NT2/D1 (cell line): ENCODE measurements at regions not wholly inside any gene's neighbourhood (a gene's known extent, or its start where the extent isn't known, plus 50 kb on each side); places are given as distances from the start of the nearest gene placed in this dataset.

Experiments
- DNase-seq: peaks from one replicate; pipeline ENCODE4 v3.0.0-alpha.2; 2011; ENCODE audit warnings: low read depth, low spot score
- H3K27me3 ChIP-seq: 2 replicates; pipeline ENCODE4 v1.6.0; 2011; ENCODE audit warnings: mild to moderate bottlenecking; ENCODE audit not compliant: insufficient read length, insufficient read depth
- H3K36me3 ChIP-seq: 2 replicates; pipeline ENCODE4 v1.6.1; 2011; ENCODE audit warnings: mild to moderate bottlenecking, low read length, mixed read lengths; ENCODE audit not compliant: insufficient read depth, insufficient read length
- H3K4me1 ChIP-seq: 2 replicates; pipeline ENCODE4 v1.5.1; 2011; ENCODE audit not compliant: insufficient read depth, insufficient read length
- H3K4me3 ChIP-seq: 2 replicates; pipeline ENCODE4 v1.5.1; 2011; ENCODE audit warnings: low read depth; ENCODE audit not compliant: insufficient read length
- H3K9ac ChIP-seq: 2 replicates; pipeline ENCODE4 v1.6.0; 2011; ENCODE audit warnings: low read depth; ENCODE audit not compliant: insufficient read length
- H3K9me3 ChIP-seq: 2 replicates; pipeline ENCODE4 v1.5.1; 2011; ENCODE audit warnings: mild to moderate bottlenecking, low read length; ENCODE audit not compliant: insufficient read depth
- SUZ12 ChIP-seq: IDR thresholded peaks from 2 replicates; pipeline ENCODE4 v1.6.1; 2011; ENCODE audit not compliant: insufficient read length, insufficient read depth; ENCODE audit errors: extremely low read depth
- YY1 ChIP-seq: IDR thresholded peaks from 2 replicates; pipeline ENCODE4 v1.6.1; 2011; ENCODE audit not compliant: insufficient read length, insufficient read depth
- ZNF274 ChIP-seq: IDR thresholded peaks from 2 replicates; pipeline ENCODE4 v1.6.1; 2011; ENCODE audit warnings: mild to moderate bottlenecking, low read depth, low read length

DNA sequence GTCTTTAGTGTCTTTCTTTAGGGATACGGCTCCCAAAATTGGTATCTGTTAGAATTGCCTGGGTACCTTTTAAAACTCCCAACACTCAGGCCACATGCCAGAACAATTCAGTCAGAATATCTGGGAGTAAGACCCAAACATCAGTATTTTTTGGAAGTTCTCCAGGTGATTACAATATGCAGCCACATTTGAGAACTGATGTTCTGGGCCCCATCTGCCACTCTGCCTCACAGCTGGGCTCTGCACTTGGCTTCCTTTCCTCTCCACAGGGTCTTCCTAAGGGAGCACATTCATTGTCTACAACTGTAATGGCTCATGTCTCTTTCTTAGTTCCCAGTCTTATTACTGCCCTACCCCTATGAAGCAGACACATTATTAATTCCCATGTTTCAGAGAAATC lies 394.5 kb downstream of the MFSD1 start:
- Histone ChIP-seq H3K4me3 (no peak overlapping the region), H3K9me3 (peaks cover 8% of the 10 kb centered on the region), H3K27me3 (no peaks in the 10 kb centered on the region), H3K36me3 (no peaks in the 10 kb centered on the region), H3K9ac (no peak overlapping the region), H3K4me1 (no peaks in the 10 kb centered on the region)
- no peak for DNase-seq
- TF ChIP-seq SUZ12 = no peak
- TF ChIP-seq ZNF274 = no peak

DNA sequence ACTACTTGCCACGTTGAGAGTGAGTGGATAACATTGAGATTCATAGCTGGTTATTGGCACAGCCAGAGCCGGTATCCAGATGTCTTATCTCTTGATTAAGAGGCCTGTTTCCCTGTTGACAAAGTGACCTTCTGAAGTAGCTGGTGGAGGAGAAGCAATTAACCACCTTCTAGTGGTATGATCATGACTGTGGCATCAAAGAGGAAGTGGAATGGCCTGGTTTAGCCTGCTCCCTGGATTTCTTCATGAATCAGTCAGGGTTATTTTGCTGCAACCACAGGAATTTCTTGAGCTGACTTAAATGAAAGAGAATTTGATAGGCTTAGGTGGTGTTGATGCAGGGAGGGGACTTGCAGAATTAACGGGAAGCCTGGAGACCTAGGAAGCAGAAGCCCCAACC lies 398.3 kb downstream of the MFSD1 start:
- Histone ChIP-seq H3K9ac (no peak overlapping the region), H3K4me1 (no peaks in the 10 kb centered on the region), H3K4me3 (no peak overlapping the region), H3K27me3 (no peaks in the 10 kb centered on the region), H3K36me3 (no peaks in the 10 kb centered on the region), H3K9me3 (peaks cover 21% of the 10 kb centered on the region)
- no peak for TF ChIP-seq YY1
- DNase-seq = no peak

DNA sequence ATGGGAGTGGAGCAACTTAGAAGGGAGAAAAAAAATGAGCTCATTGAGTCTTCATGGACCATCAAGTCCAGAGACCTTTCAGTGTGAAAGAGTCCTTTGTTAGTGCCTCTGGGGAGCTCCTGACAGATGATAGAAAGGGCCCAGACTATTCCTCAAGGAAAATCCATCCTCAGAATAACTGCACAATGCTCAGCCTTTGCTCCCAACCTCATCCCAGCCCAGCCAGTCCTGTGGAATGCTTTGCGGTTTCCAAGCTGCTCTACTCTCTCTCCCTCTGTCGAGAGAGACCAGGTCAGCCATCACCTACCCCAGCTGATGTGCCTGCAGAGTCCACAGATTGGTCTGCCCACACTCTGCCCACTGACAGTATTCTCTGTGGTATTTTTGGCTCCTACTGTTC lies 406.2 kb downstream of the MFSD1 start:
- DNase-seq = no peak
- peaks cover 18% of the 10 kb centered on the region for H3K9me3 ChIP-seq
- no peak for TF ChIP-seq SUZ12
- no peak for TF ChIP-seq YY1
- no peak for TF ChIP-seq ZNF274
- no peak overlapping the region for H3K9ac ChIP-seq
- H3K4me3 ChIP-seq = no peak overlapping the region
- H3K4me1 ChIP-seq = no peaks in the 10 kb centered on the region
- H3K27me3 ChIP-seq = no peaks in the 10 kb centered on the region
- no peaks in the 10 kb centered on the region for H3K36me3 ChIP-seq

DNA sequence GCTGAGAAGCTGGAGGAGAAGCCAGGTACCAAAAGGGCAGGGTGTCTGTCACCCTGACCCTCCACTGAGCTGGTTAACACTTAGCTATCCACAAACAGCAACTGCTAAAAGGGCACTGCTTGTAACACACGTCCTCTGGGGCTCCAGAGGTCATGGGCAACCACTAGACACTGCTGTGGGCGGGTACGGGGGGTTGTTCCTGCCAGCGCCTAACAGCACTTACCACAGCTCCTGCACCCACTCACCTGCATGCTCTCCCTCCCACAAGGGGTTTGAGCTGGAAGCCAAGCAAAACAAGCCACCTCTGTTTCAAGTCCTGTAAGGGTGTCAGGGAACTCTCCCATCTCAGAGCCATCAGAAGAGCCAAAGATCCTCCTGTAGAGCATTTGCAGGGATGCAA lies 407.6 kb downstream of the MFSD1 start:
- H3K27me3 ChIP-seq = no peaks in the 10 kb centered on the region
- DNase-seq = no peak
- H3K9ac ChIP-seq = no peak overlapping the region
- peaks cover 13% of the 10 kb centered on the region for H3K9me3 ChIP-seq
- H3K4me3 ChIP-seq = no peak overlapping the region
- TF ChIP-seq SUZ12 = no peak
- TF ChIP-seq ZNF274 = no peak
- no peak for TF ChIP-seq YY1
- H3K36me3 ChIP-seq = no peaks in the 10 kb centered on the region
- H3K4me1 ChIP-seq = no peaks in the 10 kb centered on the region

DNA sequence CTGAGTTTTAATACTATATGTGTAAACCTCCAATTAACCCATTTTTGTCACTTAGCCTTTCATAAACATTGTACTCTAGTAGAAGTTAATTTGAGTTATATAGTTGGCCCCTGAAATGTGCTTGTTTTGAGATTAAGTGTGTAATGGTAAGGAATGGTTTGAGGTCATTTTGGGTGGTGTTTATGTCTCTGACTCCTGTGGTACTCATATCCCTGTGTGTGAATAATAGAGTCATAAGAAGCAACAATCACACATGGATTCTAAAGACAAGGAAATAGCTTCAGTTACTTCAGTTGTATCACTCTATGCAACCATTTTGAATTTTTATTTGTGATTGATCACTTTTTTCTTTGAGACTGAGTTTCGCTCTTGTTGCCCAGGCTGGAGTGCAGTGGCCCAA lies 408.5 kb downstream of the MFSD1 start:
- TF ChIP-seq YY1 (no peak), SUZ12 (no peak), ZNF274 (no peak)
- no peaks in the 10 kb centered on the region for H3K27me3 ChIP-seq
- H3K4me3 ChIP-seq = no peak overlapping the region
- DNase-seq = no peak
- H3K9me3 ChIP-seq = peaks cover 4% of the 10 kb centered on the region; the same call in 1 of the 2 replicates
- H3K9ac ChIP-seq = no peak overlapping the region
- no peaks in the 10 kb centered on the region for H3K36me3 ChIP-seq
- no peaks in the 10 kb centered on the region for H3K4me1 ChIP-seq

DNA sequence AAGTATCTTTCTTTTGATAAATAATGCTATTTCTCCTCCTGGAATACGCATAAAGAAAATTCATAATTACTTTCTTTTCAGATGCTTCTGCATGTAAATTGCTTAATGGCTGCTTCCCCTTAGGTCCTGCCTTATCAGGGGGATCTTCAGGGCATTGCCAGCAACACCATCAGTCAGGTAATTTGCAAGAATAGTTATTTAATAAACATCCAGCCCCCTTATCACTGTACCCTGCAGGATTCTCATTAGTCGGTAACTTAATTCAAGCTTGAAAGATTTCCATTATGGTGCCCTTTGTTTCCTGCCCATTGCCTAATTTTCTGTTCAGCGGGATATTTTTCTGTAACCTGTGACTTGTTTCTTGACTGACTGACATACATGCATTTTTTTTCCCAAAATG lies 414.5 kb downstream of the MFSD1 start:
- TF ChIP-seq ZNF274 (no peak), YY1 (no peak)
- Histone ChIP-seq H3K36me3 (no peaks in the 10 kb centered on the region), H3K4me1 (no peaks in the 10 kb centered on the region), H3K27me3 (no peaks in the 10 kb centered on the region), H3K4me3 (no peak overlapping the region), H3K9ac (no peak overlapping the region), H3K9me3 (no peaks in the 10 kb centered on the region)
- no peak for DNase-seq

DNA sequence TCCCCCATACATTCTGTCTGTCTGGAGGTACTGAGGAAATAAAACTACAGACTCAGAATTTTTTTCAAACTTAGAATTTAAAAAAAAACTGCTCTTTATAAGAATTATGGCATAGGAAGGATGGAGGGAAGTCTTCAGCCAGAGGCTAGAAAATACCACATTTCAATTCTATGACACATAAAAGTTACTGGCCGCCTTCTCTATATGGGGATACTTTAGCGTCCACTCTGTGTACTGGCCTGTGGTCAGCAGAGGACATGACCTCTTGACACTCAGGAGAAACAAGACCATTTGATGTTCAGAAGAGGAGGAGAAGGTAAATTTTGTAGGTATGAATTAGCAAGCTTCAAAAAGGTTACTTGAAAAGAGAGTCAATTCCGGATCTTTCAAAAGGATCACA lies 417.4 kb downstream of the MFSD1 start:
- DNase-seq = no peak
- H3K4me3 ChIP-seq = no peak overlapping the region
- no peak overlapping the region for H3K9ac ChIP-seq
- H3K4me1 ChIP-seq = no peaks in the 10 kb centered on the region
- no peak for TF ChIP-seq SUZ12
- no peak for TF ChIP-seq ZNF274
- no peak for TF ChIP-seq YY1
- H3K36me3 ChIP-seq = no peaks in the 10 kb centered on the region
- no peaks in the 10 kb centered on the region for H3K9me3 ChIP-seq
- no peaks in the 10 kb centered on the region for H3K27me3 ChIP-seq

DNA sequence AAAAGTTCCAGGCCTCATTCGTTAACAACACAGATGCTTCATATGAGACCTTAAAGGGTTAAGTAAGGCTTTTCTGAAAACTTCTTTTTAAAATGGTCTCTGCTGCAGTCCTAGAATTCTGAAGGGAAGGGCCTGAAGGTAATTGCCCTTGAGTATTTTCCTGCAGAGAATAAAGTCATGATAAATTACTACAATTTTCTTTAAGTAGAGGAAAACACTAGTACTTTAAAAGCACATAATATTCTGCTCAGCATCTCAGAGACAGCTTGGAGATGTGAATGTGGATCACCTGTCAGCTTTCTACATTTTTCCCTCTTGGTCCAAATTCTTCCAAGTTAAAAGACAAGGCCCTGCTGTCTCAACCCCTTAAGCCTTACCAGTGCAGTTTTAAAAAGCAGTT lies 419.5 kb downstream of the MFSD1 start:
- Histone ChIP-seq H3K4me3 (no peak overlapping the region), H3K9me3 (no peaks in the 10 kb centered on the region), H3K36me3 (no peaks in the 10 kb centered on the region), H3K9ac (no peak overlapping the region), H3K4me1 (no peaks in the 10 kb centered on the region), H3K27me3 (no peaks in the 10 kb centered on the region)
- DNase-seq = no peak
- TF ChIP-seq SUZ12 = no peak
- TF ChIP-seq YY1 = no peak
- TF ChIP-seq ZNF274 = no peak
